GM19193 (cell line): ENCODE measurements at regions not wholly inside any gene's neighbourhood (a gene's known extent, or its start where the extent isn't known, plus 50 kb on each side); places are given as distances from the start of the nearest gene placed in this dataset.

Source experiments
- POLR2A ChIP-seq: IDR thresholded peaks from 4 replicates; pipeline ENCODE4 v1.6.1; 2011; ENCODE audit not compliant: insufficient read depth, insufficient read length; ENCODE audit errors: extremely low read depth

DNA sequence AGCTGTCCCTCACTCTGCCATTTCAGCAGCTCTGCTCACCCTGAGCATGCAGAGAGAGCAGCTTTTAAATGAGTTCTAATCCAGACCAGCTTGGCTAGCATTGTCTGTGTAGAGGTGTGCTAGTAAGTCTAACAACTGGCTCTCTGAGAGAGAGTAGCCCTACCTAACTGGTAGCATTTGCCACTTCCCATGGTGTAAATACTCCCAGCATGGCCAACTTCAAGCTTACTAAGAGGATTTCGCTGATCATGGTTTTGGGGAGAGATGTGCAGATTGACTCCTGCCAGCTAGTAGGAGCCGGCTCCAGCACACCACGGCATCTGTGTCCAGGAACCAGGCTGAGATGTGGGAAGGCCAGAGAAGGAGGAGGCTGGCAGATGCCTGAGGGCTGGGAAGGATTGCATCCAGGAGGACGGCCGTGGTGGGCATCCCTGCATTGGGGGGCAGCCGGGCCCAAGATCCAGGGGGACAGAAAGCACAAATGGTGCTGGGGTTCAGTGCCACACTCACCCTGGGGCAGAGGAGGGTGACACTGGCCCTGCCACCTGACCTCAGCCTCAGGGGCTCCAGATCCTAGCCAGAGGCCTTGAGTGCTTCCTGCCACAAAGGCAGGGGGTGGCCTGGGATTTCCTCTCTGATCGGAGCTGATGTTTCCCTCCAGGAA, 394.9 kb upstream of the TNRC6C start:
- no peak for TF ChIP-seq POLR2A

GRCh38 chr17:77564278-77564920, 394.1 kb upstream of the TNRC6C start:
- no peak for TF ChIP-seq POLR2A

DNA sequence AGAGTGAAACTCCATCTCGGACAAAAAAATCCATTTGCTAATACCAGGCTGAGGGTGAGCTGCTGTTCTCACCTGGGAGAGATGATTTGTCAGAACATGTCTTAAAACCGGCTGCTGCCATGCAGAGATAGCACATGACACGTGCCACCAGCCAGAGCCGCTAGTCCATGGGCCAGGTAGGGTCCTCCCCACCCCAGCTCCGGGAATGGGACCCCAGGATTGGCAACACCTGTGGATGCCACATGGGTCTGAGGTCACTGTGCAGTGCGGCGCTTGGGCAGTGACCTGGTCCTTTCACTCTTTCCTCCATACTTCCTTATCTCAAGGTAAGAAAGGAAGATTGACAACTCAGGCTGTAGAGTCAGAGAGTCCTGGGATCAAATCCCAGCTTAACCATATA, 393.3 kb upstream of the TNRC6C start:
- TF ChIP-seq POLR2A: no peak

- TF ChIP-seq POLR2A: no peak
These were observed 392.4 kb upstream of the TNRC6C start for GRCh38 chr17:77566151-77566550.

DNA sequence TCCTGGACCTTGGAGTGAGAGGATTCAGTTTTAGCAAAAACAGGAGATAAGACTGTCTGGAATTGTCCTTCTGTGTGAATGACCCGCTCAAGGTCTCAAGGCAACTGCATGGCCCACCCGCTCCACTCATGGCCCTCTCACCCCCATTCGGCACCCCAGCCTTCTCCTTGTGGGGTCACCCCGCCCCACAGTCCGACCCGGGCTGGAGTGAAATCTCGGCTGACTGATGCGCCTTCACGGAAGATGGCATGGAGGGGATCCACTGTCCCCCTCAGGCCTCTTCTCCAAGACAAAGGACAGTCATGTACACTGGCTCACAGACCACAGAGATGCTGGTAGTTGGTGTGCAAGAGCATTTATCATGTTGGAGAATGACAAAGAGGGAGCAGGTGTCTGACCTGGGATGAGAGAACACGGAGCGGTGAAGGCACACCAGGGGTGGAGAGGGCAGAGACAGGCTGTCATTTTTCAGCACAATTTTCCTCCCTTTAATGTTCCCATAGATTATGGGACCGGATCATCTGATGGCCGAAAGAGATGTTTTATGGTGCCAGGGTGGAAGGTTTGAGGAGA, 391.9 kb upstream of the TNRC6C start:
- no peak for TF ChIP-seq POLR2A

DNA sequence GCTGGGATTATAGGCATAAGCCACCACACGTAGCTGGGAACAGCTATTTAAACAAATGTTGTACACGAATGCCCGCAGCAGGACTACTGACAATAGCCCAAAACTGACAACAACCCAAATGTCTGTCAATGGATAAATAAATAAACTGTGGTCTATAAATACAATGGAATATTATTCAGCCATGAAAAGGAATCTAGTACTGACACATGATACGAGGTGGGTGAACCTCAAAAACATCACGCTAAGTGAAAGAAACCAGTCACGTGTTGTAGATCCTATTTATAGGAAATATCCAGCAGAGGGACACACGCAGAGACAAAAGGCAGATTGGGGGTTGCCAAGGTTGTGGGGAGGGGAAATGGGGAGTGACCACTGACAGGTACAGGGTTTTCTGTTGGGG, 390.0 kb upstream of the TNRC6C start:
- no peak for TF ChIP-seq POLR2A

- no peak for TF ChIP-seq POLR2A
These were observed 388.5 kb upstream of the TNRC6C start for GRCh38 chr17:77569846-77570564.

- TF ChIP-seq POLR2A: no peak
These were observed 388.0 kb upstream of the TNRC6C start for GRCh38 chr17:77570565-77570898.

GRCh38 chr17:77571155-77571981, 387.1 kb upstream of the TNRC6C start:
- no peak for TF ChIP-seq POLR2A

GRCh38 chr17:77572065-77572601, 386.4 kb upstream of the TNRC6C start:
- TF ChIP-seq POLR2A: no peak

GRCh38 chr17:77572851-77573250, 385.7 kb upstream of the TNRC6C start:
- no peak for TF ChIP-seq POLR2A

DNA sequence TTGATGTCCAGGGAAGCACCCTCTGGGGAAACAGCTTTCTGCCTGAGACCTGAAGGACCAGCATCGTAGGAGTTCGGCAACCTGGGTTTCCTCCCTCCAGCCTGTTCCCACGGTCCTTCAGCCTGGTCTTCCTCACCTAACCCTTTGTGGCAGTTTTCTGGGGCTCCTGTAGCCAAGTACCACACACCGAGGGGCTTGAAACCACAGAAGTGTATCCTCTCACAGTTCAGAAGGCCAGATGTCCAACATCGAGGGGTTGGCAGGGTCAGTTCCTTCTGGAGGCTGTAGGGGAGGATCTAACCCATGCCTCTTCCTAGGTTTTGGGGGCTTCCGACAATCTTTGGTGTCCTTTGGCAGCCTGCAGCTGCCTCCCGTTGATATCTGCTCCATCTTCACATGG, 381.0 kb upstream of the TNRC6C start:
- no peak for TF ChIP-seq POLR2A

- TF ChIP-seq POLR2A: no peak
These were observed 379.4 kb upstream of the TNRC6C start for GRCh38 chr17:77579131-77579530.

- TF ChIP-seq POLR2A: no peak
These were observed 378.8 kb upstream of the TNRC6C start for GRCh38 chr17:77579682-77580081.
